OCI-LY1 (cell line): ENCODE measurements at regions not wholly inside any gene's neighbourhood (a gene's known extent, or its start where the extent isn't known, plus 50 kb on each side); places are given as distances from the start of the nearest gene placed in this dataset.

Source experiments
- H2AFZ ChIP-seq: fragments of 200-600 bp; sonication (generic), shearing (Covaris generic); 2 replicates; pipeline ENCODE4 v1.6.0; 2014; ENCODE audit warnings: antibody characterized with exemption, mild to moderate bottlenecking, low read length
- H3F3A ChIP-seq: fragments of 200-600 bp; sonication (generic), shearing (Covaris generic); 2 replicates; pipeline ENCODE4 v1.6.0; 2014; ENCODE audit warnings: mild to moderate bottlenecking, antibody characterized with exemption, low read length, moderate library complexity; ENCODE audit not compliant: insufficient read depth
- H3K27ac ChIP-seq: fragments of 200-600 bp; sonication (generic); 2 replicates; pipeline ENCODE4 v1.5.1; 2014; ENCODE audit warnings: low read length, mixed run types, mild to moderate bottlenecking, low read depth; ENCODE audit not compliant: poor library complexity, severe bottlenecking
- H3K27me3 ChIP-seq: fragments of 200-600 bp; sonication (generic); 2 replicates; pipeline ENCODE4 v1.6.0; 2014; ENCODE audit warnings: antibody characterized with exemption, mild to moderate bottlenecking, low read length, moderate library complexity; ENCODE audit not compliant: insufficient read depth
- H3K36me3 ChIP-seq: fragments of 200-600 bp; sonication (generic); 2 replicates; pipeline ENCODE4 v1.6.1; 2014; ENCODE audit warnings: mild to moderate bottlenecking, antibody characterized with exemption, low read length, moderate library complexity, mixed read lengths; ENCODE audit not compliant: insufficient read depth
- H3K4me1 ChIP-seq: fragments of 200-600 bp; sonication (generic); 2 replicates; pipeline ENCODE4 v1.5.1; 2014; ENCODE audit warnings: mild to moderate bottlenecking, low read length, moderate library complexity; ENCODE audit not compliant: insufficient read depth, severe bottlenecking
- H3K4me2 ChIP-seq: fragments of 200-600 bp; sonication (generic), shearing (Covaris generic); 2 replicates; pipeline ENCODE4 v1.6.1; 2014; ENCODE audit warnings: low read length
- H3K4me3 ChIP-seq: fragments of 200-600 bp; sonication (generic); 2 replicates; pipeline ENCODE4 v1.5.1; 2014; ENCODE audit warnings: low read length, low read depth, mild to moderate bottlenecking, mixed read lengths; ENCODE audit not compliant: poor library complexity, severe bottlenecking
- H3K79me2 ChIP-seq: fragments of 200-600 bp; shearing (Covaris generic); 2 replicates; pipeline ENCODE4 v1.6.1; 2016; ENCODE audit warnings: mixed run types, low read length, mixed read lengths; ENCODE audit not compliant: insufficient read depth
- H3K9ac ChIP-seq: fragments of 200-600 bp; sonication (generic), shearing (Covaris generic); 2 replicates; pipeline ENCODE4 v1.6.1; 2014; ENCODE audit warnings: mild to moderate bottlenecking, low read length, mixed read lengths
- H3K9me2 ChIP-seq: fragments of 200-600 bp; sonication (generic), shearing (Covaris generic); 2 replicates; pipeline ENCODE4 v1.6.1; 2014; ENCODE audit warnings: low read depth, mild to moderate bottlenecking, low read length, mixed read lengths
- H3K9me3 ChIP-seq: fragments of 200-600 bp; shearing (Covaris generic); 2 replicates; pipeline ENCODE4 v1.6.1; 2014; ENCODE audit warnings: low read length, mixed read lengths
- H4K20me1 ChIP-seq: fragments of 200-600 bp; sonication (generic), shearing (Covaris generic); 2 replicates; pipeline ENCODE4 v1.6.0; 2016; ENCODE audit warnings: mild to moderate bottlenecking, low read length; ENCODE audit not compliant: insufficient read depth
- CTCF ChIP-seq: fragments of 200-600 bp; sonication (generic), shearing (Covaris generic); IDR thresholded peaks from 2 replicates; pipeline ENCODE4 v1.5.1; 2017; ENCODE audit warnings: mild to moderate bottlenecking, antibody characterized with exemption, low read length, moderate library complexity, mixed read lengths
- EZH2 ChIP-seq: fragments of 200-600 bp; sonication (generic), shearing (Covaris generic); IDR thresholded peaks from 2 replicates; pipeline ENCODE4 v1.8.0; 2017; ENCODE audit warnings: borderline replicate concordance, mixed run types, mild to moderate bottlenecking, antibody characterized with exemption, low read length, moderate library complexity, mixed read lengths

GRCh38 chr4:12791536-12791935 lies 692.6 kb downstream of the RAB28 start:
- Histone ChIP-seq H3K4me3 (no peak overlapping the region), H3K4me1 (no peaks in the 10 kb centered on the region), H2AFZ (no peak overlapping the region), H3K9me2 (no peaks in the 10 kb centered on the region), H3K27me3 (no peaks in the 10 kb centered on the region), H3K27ac (no peak overlapping the region), H3K79me2 (no peaks in the 10 kb centered on the region), H3K9ac (no peak overlapping the region), H3F3A (no peaks in the 10 kb centered on the region), H3K36me3 (no peaks in the 10 kb centered on the region), H4K20me1 (no peaks in the 10 kb centered on the region), H3K9me3 (no peaks in the 10 kb centered on the region), H3K4me2 (no peak overlapping the region)
- TF ChIP-seq CTCF (no peak), EZH2 (no peak)

- Histone ChIP-seq H4K20me1 (no peaks in the 10 kb centered on the region), H3K79me2 (no peaks in the 10 kb centered on the region), H3K36me3 (no peaks in the 10 kb centered on the region), H3K9me3 (no peaks in the 10 kb centered on the region), H3K4me2 (no peak overlapping the region), H3K27me3 (no peaks in the 10 kb centered on the region), H3K9me2 (no peaks in the 10 kb centered on the region), H2AFZ (no peak overlapping the region), H3K4me1 (no peaks in the 10 kb centered on the region), H3K27ac (no peak overlapping the region), H3K4me3 (no peak overlapping the region), H3F3A (no peaks in the 10 kb centered on the region), H3K9ac (no peak overlapping the region)
- TF ChIP-seq EZH2 (no peak), CTCF (no peak)
Measured at GRCh38 chr4:12787261-12787660, 696.9 kb downstream of the RAB28 start.

GRCh38 chr4:12778706-12779105 lies 705.4 kb downstream of the RAB28 start:
- no peaks in the 10 kb centered on the region for H3K4me1 ChIP-seq
- no peak overlapping the region for H2AFZ ChIP-seq
- no peaks in the 10 kb centered on the region for H3F3A ChIP-seq
- H3K4me3 ChIP-seq: no peak overlapping the region
- no peak overlapping the region for H3K9ac ChIP-seq
- no peaks in the 10 kb centered on the region for H4K20me1 ChIP-seq
- no peaks in the 10 kb centered on the region for H3K9me2 ChIP-seq
- no peak overlapping the region for H3K27ac ChIP-seq
- H3K36me3 ChIP-seq: no peaks in the 10 kb centered on the region
- H3K27me3 ChIP-seq: no peaks in the 10 kb centered on the region
- no peaks in the 10 kb centered on the region for H3K9me3 ChIP-seq
- no peaks in the 10 kb centered on the region for H3K79me2 ChIP-seq
- no peak overlapping the region for H3K4me2 ChIP-seq
- TF ChIP-seq EZH2: no peak
- TF ChIP-seq CTCF: no peak
